ENCODE measurements at regions not wholly inside any gene's neighbourhood (a gene's known extent, or its start where the extent isn't known, plus 50 kb on each side); places are given as distances from the start of the nearest gene placed in this dataset.
A peak's percentile ranks its signal among the peaks of the same experiment; 100 is the strongest.

- DNase-seq (ENCODE audit: extremely low read depth in 1 of 11, low read depth in 9 of 11, low spot score in 4 of 11), result no peak
These were observed 93.8 kb downstream of the GLRX3 start for GRCh38 chr10:130230036-130230435.

DNA sequence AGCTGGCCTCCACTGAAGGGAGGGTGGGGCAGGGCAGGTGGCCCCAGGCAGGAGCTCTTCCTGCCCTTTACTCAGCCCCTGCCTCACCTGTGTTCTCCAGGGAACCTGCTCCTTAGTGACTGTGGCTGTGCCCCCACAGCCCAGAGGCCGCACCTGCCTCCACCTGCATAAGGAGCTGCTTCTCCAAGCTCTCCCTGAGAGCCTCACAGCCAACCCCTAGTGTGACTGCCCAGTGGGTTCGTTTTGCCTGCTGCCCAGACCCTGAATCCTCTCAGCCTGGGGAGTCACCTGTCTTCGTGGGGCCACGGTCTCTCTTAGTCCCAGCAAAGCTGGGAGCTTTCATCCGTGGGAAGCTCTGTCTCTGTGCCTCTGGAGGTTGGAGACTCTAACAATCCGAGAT lies 94.4 kb downstream of the GLRX3 start:
- DNase-seq (ENCODE audit: extremely low read depth in 1 of 11, low read depth in 9 of 11, low spot score in 4 of 11), result no peak

GRCh38 chr10:130231251-130231741 lies 95.1 kb downstream of the GLRX3 start:
- no peak for DNase-seq (ENCODE audit: extremely low read depth in 1 of 11, low read depth in 9 of 11, low spot score in 4 of 11)

DNA sequence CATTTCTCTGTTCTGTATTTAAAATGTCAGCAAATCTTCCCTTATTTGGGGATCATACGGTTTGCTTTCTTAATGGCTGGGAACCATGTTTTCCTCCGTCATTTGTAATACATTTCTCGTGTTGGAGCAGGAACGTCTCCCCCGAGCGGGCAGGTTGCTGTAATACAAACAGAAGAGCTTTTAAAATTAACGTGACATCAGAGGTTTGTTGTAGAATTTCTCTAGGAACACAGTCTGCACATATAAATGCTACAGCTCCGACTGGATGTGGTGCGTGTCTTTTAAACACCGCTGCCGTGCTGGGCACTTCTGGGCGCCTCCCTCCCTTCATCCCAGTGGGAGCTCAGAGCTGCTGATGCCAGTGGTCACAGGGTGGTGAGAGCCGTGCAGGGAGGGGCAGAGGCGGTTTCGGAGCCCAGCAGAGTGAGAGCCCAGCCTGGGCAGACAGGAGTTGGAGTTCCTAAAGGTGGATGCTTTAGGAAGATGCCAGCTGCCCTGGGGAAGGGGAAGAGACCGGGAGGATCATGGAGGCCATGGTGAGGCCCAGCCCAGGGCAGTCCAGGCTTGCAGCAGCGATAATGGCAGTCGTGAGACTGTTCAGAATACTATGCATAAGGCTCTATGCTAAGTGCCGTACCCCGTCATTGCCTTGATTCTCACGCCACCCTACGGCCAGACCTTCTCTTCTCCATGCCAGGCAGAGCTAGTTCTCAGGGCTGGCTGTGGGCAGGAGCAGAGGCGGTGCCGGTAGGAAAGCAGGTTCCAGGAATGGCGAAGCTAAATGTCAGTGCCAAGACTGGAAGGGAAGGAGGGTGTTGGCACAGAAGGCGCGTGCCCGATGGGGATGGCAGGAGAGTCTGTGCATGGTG lies 96.2 kb downstream of the GLRX3 start:
- DNase-seq (ENCODE audit: extremely low read depth in 1 of 11, low read depth in 9 of 11, low spot score in 4 of 11), result no peak

DNA sequence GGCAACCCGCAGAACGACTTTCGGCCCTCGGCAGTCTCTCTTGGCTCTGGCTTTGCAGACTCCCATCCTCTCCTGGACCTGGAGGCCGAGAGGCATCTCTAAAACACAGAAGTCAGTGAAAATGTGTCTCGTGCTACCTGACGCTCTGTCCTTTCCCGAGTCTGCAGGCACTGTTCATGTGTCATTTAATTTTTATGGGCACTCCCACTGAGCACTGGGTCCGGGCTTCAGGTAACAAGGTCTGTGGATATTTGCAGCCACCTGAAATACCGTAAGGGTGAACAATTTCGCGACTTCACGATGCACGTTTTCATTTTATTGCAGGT lies 96.8 kb downstream of the GLRX3 start:
- DNase-seq (ENCODE audit: extremely low read depth in 1 of 11, low read depth in 9 of 11, low spot score in 4 of 11), result no peak

DNA sequence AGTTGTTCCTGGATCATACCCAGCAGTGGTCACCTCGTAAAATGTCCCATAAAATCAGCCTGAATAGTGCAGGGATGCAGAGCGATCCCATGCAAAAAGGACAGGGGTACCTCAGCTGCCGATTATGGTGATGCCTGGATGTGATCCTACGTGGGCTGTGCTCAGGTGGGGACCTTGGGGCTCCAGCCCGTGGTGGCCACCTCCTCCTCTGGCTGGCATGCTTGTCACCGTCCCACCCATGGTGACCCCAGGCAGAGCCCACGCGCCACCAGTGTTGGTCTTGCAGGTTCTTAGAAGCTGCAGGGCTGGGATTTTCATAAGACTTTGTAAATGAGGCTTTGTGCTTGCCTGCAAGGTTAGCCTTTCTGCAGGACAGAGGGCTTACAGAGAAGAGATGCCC lies 97.2 kb downstream of the GLRX3 start:
- DNase-seq (ENCODE audit: extremely low read depth in 1 of 11, low read depth in 9 of 11, low spot score in 4 of 11), result no peak

- no peak for DNase-seq (ENCODE audit: extremely low read depth in 1 of 11, low read depth in 9 of 11, low spot score in 4 of 11)
These were observed 98.2 kb downstream of the GLRX3 start for GRCh38 chr10:130234171-130234965.

DNA sequence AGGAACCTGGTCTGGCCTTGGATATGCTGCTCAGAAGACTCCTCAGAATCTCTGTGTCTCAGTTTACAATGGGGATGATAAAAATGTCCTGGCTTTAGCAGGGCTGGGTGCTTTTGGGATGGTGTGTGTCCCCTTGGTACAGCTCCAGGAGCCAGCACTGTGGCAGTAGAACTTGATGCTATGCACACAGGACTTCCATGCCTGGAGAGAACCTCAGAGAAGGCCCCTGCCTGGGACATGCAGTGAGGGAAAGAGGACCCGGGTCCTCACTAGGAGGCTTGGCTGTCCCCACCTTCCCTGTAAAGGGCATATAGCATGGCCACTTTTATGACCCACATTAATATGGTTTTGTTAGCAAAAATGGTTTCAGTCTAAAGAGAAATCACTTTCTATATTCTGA lies 100.5 kb downstream of the GLRX3 start:
- DNase-seq (ENCODE audit: extremely low read depth in 1 of 11, low read depth in 9 of 11, low spot score in 4 of 11), result no peak

DNA sequence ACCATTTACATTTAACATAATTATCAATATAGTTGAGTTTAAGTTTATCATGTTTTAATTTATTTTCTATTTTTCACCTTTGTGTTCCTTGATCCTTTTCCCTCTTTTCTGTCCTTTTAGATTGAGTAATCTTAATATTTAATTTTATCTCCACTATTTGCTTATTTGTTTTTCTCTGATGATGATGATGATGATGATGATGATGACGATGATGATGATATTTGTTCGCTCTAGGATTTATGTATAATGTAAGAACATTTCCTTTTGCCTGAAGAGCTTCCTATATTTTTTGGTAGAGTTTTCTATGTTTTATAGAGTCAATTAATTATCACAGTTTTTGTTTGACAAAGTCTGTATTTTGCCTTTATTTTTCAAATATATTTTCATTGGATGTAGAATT lies 104.2 kb downstream of the GLRX3 start:
- no peak for DNase-seq (ENCODE audit: extremely low read depth in 1 of 11, low read depth in 9 of 11, low spot score in 4 of 11)

DNA sequence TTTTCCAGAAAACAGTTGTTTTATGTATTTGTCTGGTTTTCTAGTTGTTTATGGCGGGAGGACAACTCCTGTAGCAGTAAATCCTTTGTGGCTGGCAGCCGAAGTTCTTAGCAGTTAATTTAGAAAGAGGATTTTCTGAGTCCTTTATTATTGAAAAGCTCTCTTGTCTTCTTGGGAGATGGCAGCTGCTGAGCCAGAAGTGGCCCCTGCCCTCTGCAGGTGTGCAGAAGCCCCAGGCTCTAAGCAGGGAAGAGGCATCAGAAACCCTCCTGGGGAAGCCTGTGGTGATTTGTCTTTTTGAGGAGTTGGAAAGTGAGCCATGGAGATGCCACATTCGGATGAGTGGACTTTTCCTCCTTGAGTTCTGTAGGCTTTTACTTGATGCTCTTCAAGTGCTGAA lies 106.3 kb downstream of the GLRX3 start:
- peak in 3 of 11 donors; percentile 3 to 12 (median 8) for DNase-seq (ENCODE audit: extremely low read depth in 1 of 11, low read depth in 9 of 11, low spot score in 4 of 11)

GRCh38 chr10:130243015-130243414 lies 106.8 kb downstream of the GLRX3 start:
- no peak for DNase-seq (ENCODE audit: extremely low read depth in 1 of 11, low read depth in 9 of 11, low spot score in 4 of 11)

DNA sequence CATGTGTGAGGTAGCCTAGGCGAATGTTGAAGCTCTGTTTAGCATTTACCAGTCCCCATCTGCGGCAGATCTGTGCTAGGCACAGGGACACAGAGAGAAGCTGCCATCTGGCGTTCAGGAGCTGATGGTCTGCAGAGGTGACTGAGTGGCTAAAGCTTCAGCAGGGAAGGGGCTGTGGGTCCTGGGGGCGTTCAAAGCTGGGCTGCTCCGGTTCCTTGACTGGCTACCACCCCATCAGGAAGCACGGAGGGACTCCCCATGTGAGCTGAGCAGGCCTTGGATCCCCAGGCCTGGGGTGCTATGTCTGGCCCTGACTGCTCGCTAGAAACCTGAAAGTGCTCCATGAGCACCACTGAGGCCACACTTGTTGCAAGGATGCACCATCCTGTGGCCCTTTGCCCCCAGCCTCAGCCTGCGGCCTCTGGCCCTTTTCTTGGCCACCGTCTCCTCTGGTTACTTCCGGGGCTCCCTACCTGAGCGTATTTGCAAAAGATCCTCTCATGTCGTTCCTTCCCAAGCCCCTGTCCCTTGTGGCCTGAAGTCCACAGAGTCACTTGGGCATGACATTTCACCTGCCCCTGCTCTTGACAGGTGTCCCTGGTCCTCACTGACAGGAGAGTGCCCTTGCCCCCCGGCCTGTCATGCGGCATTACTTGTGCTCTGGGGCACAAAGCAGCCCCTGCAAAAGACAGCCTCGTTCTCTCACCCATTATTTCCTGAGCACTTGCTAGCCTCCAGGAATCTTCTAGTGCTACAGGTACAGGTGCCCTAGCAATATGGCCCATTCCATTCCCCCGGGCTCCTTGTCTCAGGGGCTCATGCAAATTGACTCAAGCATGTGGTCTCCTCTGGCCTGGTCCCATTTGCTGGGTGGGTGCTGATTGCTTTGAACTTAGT lies 108.1 kb downstream of the GLRX3 start:
- DNase-seq (ENCODE audit: extremely low read depth in 1 of 11, low read depth in 9 of 11, low spot score in 4 of 11), result no peak

- no peak for DNase-seq (ENCODE audit: extremely low read depth in 1 of 11, low read depth in 9 of 11, low spot score in 4 of 11)
These were observed 108.8 kb downstream of the GLRX3 start for GRCh38 chr10:130244928-130245495.

DNA sequence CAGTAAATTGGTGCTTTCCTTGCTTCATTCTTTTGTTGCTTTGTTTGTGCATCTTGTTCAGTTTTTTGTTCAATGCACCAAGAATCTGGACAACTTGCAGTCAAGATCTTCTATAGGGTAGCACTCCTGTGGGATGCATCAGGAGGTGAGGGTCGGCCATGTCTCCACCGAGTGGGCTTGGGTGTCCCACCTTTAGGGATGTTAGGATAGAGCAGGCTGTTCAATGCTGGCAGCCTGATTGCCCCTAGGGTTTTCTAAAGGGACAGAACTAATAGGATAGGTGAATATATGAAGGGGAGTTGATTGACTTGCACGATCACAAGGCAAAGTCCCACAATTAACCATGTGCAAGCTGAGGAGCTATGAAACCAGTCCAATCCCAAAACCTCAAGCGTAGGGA lies 109.9 kb downstream of the GLRX3 start:
- DNase-seq (ENCODE audit: extremely low read depth in 1 of 11, low read depth in 9 of 11, low spot score in 4 of 11), result no peak

GRCh38 chr10:130250127-130250526 lies 113.9 kb downstream of the GLRX3 start:
- no peak for DNase-seq (ENCODE audit: extremely low read depth in 1 of 11, low read depth in 9 of 11, low spot score in 4 of 11)

- no peak for DNase-seq (ENCODE audit: extremely low read depth in 1 of 11, low read depth in 9 of 11, low spot score in 4 of 11)
These were observed 115.6 kb downstream of the GLRX3 start for GRCh38 chr10:130251766-130252165.

GRCh38 chr10:130254243-130254642 lies 118.1 kb downstream of the GLRX3 start:
- DNase-seq (ENCODE audit: extremely low read depth in 1 of 11, low read depth in 9 of 11, low spot score in 4 of 11), result peak; percentile 38 to 72 (median 55)

GRCh38 chr10:130254662-130255061 lies 118.5 kb downstream of the GLRX3 start:
- DNase-seq (ENCODE audit: extremely low read depth in 1 of 11, low read depth in 9 of 11, low spot score in 4 of 11), result no peak

DNA sequence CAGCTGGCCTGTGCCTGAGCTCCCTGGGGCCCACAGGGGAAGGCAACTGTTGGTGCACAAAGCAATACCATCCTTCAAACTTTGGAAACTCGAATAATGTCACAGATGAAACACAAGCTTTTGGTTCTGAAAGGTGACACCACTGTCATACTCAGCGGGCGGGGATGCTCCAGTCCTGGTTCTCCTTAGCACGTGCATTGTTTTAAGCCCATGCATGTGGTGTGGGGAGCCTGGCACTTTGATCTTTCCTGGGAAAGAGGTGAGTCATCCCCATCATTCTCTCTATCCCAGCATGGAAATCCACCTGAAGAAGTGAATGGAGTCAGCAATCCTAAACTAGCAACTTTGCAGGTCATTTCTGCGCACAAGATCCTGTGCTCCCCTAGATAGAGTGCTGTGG lies 119.6 kb downstream of the GLRX3 start:
- DNase-seq (ENCODE audit: extremely low read depth in 1 of 11, low read depth in 9 of 11, low spot score in 4 of 11), result no peak
